Endothelial cell (in vitro differentiated cells): ENCODE measurements at regions not wholly inside any gene's neighbourhood (a gene's known extent, or its start where the extent isn't known, plus 50 kb on each side); places are given as distances from the start of the nearest gene placed in this dataset.

Experiments
- DNase-seq: peaks from one replicate; pipeline ENCODE4 v3.0.0; 2021; ENCODE audit warnings: low spot score
- H3K27ac Mint-ChIP-seq: one replicate; pipeline ENCODE4 v1.8.0; 2021; ENCODE audit warnings: mixed read lengths, inconsistent platforms; ENCODE audit not compliant: unreplicated experiment
- H3K27me3 Mint-ChIP-seq: one replicate; pipeline ENCODE4 v1.8.0; 2021; ENCODE audit warnings: mild to moderate bottlenecking, moderate library complexity, mixed read lengths, inconsistent platforms; ENCODE audit not compliant: unreplicated experiment
- H3K36me3 Mint-ChIP-seq: one replicate; pipeline ENCODE4 v1.8.0; 2021; ENCODE audit warnings: mild to moderate bottlenecking, low read depth, mixed read lengths, inconsistent platforms; ENCODE audit not compliant: unreplicated experiment
- H3K4me1 Mint-ChIP-seq: one replicate; pipeline ENCODE4 v1.8.0; 2021; ENCODE audit warnings: mild to moderate bottlenecking, mixed read lengths, inconsistent platforms; ENCODE audit not compliant: unreplicated experiment
- H3K4me3 Mint-ChIP-seq: one replicate; pipeline ENCODE4 v1.8.0; 2021; ENCODE audit warnings: mild to moderate bottlenecking, mixed read lengths, inconsistent platforms; ENCODE audit not compliant: unreplicated experiment
- H3K9me3 Mint-ChIP-seq: one replicate; pipeline ENCODE4 v1.8.0; 2021; ENCODE audit warnings: mixed read lengths, inconsistent platforms; ENCODE audit not compliant: unreplicated experiment
- CTCF ChIP-seq: fragments of 200-600 bp; sonication (generic); IDR thresholded peaks from one replicate; pipeline ENCODE4 v1.5.0; 2021; ENCODE audit warnings: antibody characterized with exemption; ENCODE audit not compliant: unreplicated experiment

GRCh38 chr14:81797315-81797714 is 263.7 kb upstream of the SEL1L start:
- DNase-seq, result no peak
- Mint-ChIP-seq H3K36me3 (peaks cover 3% of the 10 kb centered on the region), H3K27me3 (no peaks in the 10 kb centered on the region), H3K27ac (no peak overlapping the region), H3K4me1 (no peaks in the 10 kb centered on the region), H3K4me3 (no peak overlapping the region), H3K9me3 (peaks cover 14% of the 10 kb centered on the region)
- TF ChIP-seq CTCF, result no peak

GRCh38 chr14:81801921-81802320 is 268.3 kb upstream of the SEL1L start:
- DNase-seq, result no peak
- Mint-ChIP-seq H3K4me3 (no peak overlapping the region), H3K27ac (no peak overlapping the region), H3K9me3 (peaks cover 7% of the 10 kb centered on the region), H3K27me3 (no peaks in the 10 kb centered on the region), H3K4me1 (no peaks in the 10 kb centered on the region), H3K36me3 (no peaks in the 10 kb centered on the region)
- no peak for TF ChIP-seq CTCF

GRCh38 chr14:81802341-81802740 is 268.7 kb upstream of the SEL1L start:
- no peak for DNase-seq
- no peaks in the 10 kb centered on the region for H3K27me3 Mint-ChIP-seq
- no peak overlapping the region for H3K27ac Mint-ChIP-seq
- H3K4me3 Mint-ChIP-seq, result no peak overlapping the region
- H3K36me3 Mint-ChIP-seq, result no peaks in the 10 kb centered on the region
- no peaks in the 10 kb centered on the region for H3K4me1 Mint-ChIP-seq
- no peak for TF ChIP-seq CTCF
- H3K9me3 Mint-ChIP-seq, result peaks cover 10% of the 10 kb centered on the region

GRCh38 chr14:81805785-81806184 is 272.1 kb upstream of the SEL1L start:
- Mint-ChIP-seq H3K9me3 (peaks cover 23% of the 10 kb centered on the region), H3K27me3 (no peaks in the 10 kb centered on the region), H3K4me3 (no peak overlapping the region), H3K27ac (no peak overlapping the region), H3K36me3 (no peaks in the 10 kb centered on the region), H3K4me1 (no peaks in the 10 kb centered on the region)
- TF ChIP-seq CTCF, result no peak
- no peak for DNase-seq

- TF ChIP-seq CTCF, result no peak
- Mint-ChIP-seq H3K36me3 (no peaks in the 10 kb centered on the region), H3K27me3 (peaks cover 3% of the 10 kb centered on the region), H3K4me3 (no peak overlapping the region), H3K27ac (no peak overlapping the region), H3K4me1 (no peaks in the 10 kb centered on the region), H3K9me3 (peaks cover 24% of the 10 kb centered on the region)
- DNase-seq, result no peak
These were observed 278.1 kb upstream of the SEL1L start for GRCh38 chr14:81811705-81812269.
